Nephron (organoid): ENCODE measurements at regions not wholly inside any gene's neighbourhood (a gene's known extent, or its start where the extent isn't known, plus 50 kb on each side); places are given as distances from the start of the nearest gene placed in this dataset.
"Not testable (repeated sequence)": the region's sequence is repeated elsewhere in the genome, so short reads cannot be mapped to it uniquely, and the experiment has no call there.

Experiments used
- H3K27ac Mint-ChIP-seq, 3 experiments: 2 replicates each; pipeline ENCODE4 v1.8.0; 2020; ENCODE audit warnings: mixed read lengths in 3 of 3, mild to moderate bottlenecking in 2 of 3, moderate library complexity in 1 of 3
- H3K27me3 Mint-ChIP-seq: 2 replicates; pipeline ENCODE4 v1.8.0; 2021; ENCODE audit warnings: low read depth, mild to moderate bottlenecking, moderate library complexity, mixed read lengths
- H3K36me3 Mint-ChIP-seq: 2 replicates; pipeline ENCODE4 v1.8.0; 2020; ENCODE audit warnings: low read depth, mixed read lengths
- H3K4me1 Mint-ChIP-seq: 2 replicates; pipeline ENCODE4 v1.8.0; 2020; ENCODE audit warnings: mixed read lengths
- H3K4me3 Mint-ChIP-seq, 3 experiments: 2 replicates each; pipeline ENCODE4 v1.8.0; 2020; ENCODE audit warnings: mild to moderate bottlenecking in 3 of 3, mixed read lengths in 3 of 3, moderate library complexity in 2 of 3
- H3K9me3 Mint-ChIP-seq: 2 replicates; pipeline ENCODE4 v1.8.0; 2020; ENCODE audit warnings: mixed read lengths
- TF ChIP-seq, protein P1 (sequence below), 3 experiments: fragments of 200-600 bp; sonication (generic); IDR thresholded peaks; one replicate each; pipeline ENCODE4 v1.5.0; 2021; ENCODE audit warnings: antibody characterized with exemption in 3 of 3; ENCODE audit not compliant: unreplicated experiment in 3 of 3

DNA sequence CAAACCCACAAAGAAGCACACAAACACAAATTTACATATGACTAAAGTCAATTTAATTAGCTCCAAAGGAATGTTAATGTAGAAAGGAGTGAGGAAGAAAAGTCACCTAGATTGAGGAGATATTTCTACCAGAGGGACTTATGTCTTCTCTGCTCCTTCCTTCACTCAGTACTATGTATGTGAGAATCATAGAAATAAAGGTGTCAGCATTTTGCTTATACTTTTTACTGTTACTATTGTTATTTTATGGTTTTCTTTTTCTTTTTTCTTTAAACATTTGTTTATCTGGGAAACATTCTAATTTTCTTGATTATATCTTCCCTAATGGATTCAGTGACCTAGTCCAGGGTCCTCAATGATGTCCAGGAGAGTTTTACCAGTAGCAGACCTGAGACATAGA lies 511.9 kb upstream of the NCAM2 start:
- no peak overlapping the region for H3K27ac Mint-ChIP-seq
- TF ChIP-seq, protein P1, sequence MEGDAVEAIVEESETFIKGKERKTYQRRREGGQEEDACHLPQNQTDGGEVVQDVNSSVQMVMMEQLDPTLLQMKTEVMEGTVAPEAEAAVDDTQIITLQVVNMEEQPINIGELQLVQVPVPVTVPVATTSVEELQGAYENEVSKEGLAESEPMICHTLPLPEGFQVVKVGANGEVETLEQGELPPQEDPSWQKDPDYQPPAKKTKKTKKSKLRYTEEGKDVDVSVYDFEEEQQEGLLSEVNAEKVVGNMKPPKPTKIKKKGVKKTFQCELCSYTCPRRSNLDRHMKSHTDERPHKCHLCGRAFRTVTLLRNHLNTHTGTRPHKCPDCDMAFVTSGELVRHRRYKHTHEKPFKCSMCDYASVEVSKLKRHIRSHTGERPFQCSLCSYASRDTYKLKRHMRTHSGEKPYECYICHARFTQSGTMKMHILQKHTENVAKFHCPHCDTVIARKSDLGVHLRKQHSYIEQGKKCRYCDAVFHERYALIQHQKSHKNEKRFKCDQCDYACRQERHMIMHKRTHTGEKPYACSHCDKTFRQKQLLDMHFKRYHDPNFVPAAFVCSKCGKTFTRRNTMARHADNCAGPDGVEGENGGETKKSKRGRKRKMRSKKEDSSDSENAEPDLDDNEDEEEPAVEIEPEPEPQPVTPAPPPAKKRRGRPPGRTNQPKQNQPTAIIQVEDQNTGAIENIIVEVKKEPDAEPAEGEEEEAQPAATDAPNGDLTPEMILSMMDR (IDR thresholded peaks at IDR 0.05; ENCODE audit: unreplicated experiment in 3 of 3) = no peak
- peaks cover 2% of the 10 kb centered on the region for H3K9me3 Mint-ChIP-seq
- H3K4me3 Mint-ChIP-seq = no peak overlapping the region
- H3K27me3 Mint-ChIP-seq = no peaks in the 10 kb centered on the region
- no peaks in the 10 kb centered on the region for H3K4me1 Mint-ChIP-seq
- H3K36me3 Mint-ChIP-seq = no peaks in the 10 kb centered on the region

DNA sequence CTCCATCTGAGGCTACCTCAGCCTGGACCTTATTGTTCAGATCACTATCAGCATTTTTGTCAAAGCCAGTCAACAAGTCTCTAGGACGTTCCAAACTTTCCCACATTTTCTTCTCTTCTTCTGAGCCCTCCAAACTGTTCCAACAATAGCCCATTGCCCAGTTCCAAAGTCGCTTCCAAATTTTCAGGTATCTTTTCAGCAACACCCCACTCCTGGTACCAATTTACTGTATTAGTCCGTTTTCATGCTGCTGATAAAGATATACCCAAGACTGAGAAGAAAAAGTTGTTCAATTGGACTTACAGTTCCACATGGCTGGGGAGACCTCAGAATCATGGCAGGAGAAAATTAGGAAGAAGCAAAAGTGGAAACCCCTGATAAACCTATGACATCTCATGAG lies 495.3 kb upstream of the NCAM2 start:
- not testable (repeated sequence) for H3K4me3 Mint-ChIP-seq, H3K27ac Mint-ChIP-seq, H3K36me3 Mint-ChIP-seq, H3K27me3 Mint-ChIP-seq, H3K4me1 Mint-ChIP-seq
- peaks cover 47% of the 10 kb centered on the region for H3K9me3 Mint-ChIP-seq

DNA sequence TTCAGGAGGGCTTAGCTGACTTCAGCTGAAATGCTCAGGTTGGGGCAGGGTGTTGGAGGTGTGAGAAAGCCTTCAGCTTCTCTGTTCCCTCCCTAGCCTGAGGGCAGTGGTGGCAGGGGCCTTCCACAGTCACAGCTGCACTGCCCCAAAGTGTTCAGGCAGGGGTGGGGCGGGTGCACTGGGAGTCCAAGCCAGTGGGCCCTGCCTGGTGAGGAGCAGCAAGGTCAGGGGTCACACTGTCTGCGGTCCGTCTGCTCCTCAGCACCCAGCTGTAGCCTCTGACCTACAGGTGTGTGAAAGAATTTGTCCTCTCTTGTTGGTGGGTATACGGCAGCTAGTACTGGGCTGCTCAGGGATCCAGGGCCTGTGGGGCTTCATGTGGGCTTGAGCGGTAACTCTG lies 490.4 kb upstream of the NCAM2 start:
- TF ChIP-seq, protein P1 (IDR thresholded peaks at IDR 0.05; ENCODE audit: unreplicated experiment in 3 of 3) = no peak
- H3K27ac Mint-ChIP-seq = no peak overlapping the region
- no peaks in the 10 kb centered on the region for H3K36me3 Mint-ChIP-seq
- no peak overlapping the region for H3K4me3 Mint-ChIP-seq
- peaks cover 7% of the 10 kb centered on the region for H3K4me1 Mint-ChIP-seq
- peaks cover 27% of the 10 kb centered on the region for H3K9me3 Mint-ChIP-seq
- peaks cover 8% of the 10 kb centered on the region for H3K27me3 Mint-ChIP-seq

DNA sequence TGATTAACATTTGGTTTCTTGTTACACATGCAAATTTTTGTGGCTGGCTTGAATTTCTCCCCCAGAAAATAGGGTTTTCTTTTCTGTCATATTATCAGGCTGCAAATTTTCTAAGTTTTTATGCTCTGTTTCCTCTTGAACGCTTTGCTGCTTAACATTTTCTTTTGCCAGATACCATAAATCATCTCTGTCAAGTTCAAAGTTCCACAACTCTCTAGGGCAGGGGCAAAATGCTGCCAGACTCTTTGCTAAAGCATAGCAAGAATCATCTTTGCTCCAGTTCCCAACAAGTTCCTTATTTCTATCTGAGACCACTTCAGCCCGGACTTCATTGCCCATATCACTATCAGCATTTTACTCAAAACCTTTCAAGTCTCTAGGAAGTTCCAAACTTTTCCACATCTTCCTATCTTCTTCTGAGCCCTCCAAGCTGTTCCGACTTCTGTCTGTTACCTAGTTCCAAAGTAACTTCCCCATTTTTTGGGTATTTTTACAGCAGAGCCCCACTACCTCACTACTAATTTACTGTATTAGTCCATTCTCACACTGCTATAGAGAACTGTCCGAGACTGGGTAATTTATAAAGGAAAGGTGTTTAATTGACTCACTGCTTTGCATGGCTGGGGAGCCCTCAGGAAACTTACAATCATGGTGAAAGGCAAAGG lies 486.9 kb upstream of the NCAM2 start:
- Mint-ChIP-seq H3K4me1 (peaks cover 7% of the 10 kb centered on the region), H3K4me3 (no peak overlapping the region), H3K36me3 (no peaks in the 10 kb centered on the region), H3K27ac (peak overlapping the region in 1 of 3 experiments; percentile 57), H3K9me3 (peaks cover 7% of the 10 kb centered on the region), H3K27me3 (peaks cover 12% of the 10 kb centered on the region)
- TF ChIP-seq, protein P1 (IDR thresholded peaks at IDR 0.05; ENCODE audit: unreplicated experiment in 3 of 3) = no peak

DNA sequence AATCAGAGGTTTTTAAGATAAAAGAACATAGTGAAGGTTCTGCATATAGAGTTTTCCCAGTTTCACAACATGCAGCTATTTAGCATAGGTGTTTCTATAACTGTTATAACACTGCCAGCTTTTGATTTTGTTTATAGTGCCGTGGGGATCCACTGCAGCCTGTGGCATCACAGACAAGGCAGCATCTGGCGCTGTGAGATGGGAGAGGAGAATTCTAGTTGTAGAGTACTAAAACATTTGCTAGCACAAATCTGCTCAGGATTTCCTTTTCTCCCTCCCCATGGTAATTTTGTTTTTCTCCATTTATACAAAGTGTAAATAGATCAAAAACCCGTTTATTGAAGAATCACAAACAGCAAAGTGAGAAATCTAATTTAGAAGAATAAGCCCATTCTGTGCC lies 482.8 kb upstream of the NCAM2 start:
- peaks cover 4% of the 10 kb centered on the region for H3K9me3 Mint-ChIP-seq
- H3K4me3 Mint-ChIP-seq = no peak overlapping the region
- H3K4me1 Mint-ChIP-seq = peaks cover 7% of the 10 kb centered on the region
- peaks cover 12% of the 10 kb centered on the region for H3K27me3 Mint-ChIP-seq
- H3K27ac Mint-ChIP-seq = no peak overlapping the region
- TF ChIP-seq, protein P1 (IDR thresholded peaks at IDR 0.05; ENCODE audit: unreplicated experiment in 3 of 3) = no peak
- H3K36me3 Mint-ChIP-seq = no peaks in the 10 kb centered on the region

DNA sequence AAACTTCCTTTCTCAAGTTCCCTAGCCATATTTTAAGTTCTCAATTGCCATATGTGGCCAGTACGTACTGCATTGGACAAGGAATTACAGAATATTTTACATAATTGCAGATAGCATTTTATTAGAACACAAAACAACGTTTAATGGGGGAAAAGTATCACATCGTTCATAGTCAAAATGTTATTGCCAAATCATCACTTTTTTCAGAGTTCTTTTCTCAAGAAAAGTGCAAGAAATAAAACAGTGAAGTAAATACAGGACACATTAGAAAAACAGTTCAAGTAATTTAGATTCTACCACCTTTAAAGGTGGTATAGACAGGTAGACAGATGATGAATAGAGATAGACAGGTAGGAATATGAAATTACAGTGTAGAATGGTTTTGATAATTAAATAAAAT lies 479.1 kb upstream of the NCAM2 start:
- Mint-ChIP-seq H3K9me3 (no peaks in the 10 kb centered on the region), H3K27ac (no peak overlapping the region)

More for the DNA sequence above, 479.1 kb upstream of the NCAM2 start:
- Mint-ChIP-seq H3K36me3 (no peaks in the 10 kb centered on the region), H3K27me3 (no peaks in the 10 kb centered on the region), H3K4me1 (no peaks in the 10 kb centered on the region), H3K4me3 (no peak overlapping the region)
- TF ChIP-seq, protein P1 (IDR thresholded peaks at IDR 0.05; ENCODE audit: unreplicated experiment in 3 of 3) = no peak
